ENCODE measurements at regions not wholly inside any gene's neighbourhood (a gene's known extent, or its start where the extent isn't known, plus 50 kb on each side); places are given as distances from the start of the nearest gene placed in this dataset.

GRCh38 chr1:212528501-212528900 is 80.1 kb upstream of the ATF3 start:
- TF ChIP-seq EZH2phosphoT487 (IDR thresholded peaks at IDR 0.05; ENCODE audit: insufficient read depth, low read depth), result no peak
- no peak for TF ChIP-seq EZH2 (IDR thresholded peaks at IDR 0.05; ENCODE audit: insufficient read depth, poor library complexity, severe bottlenecking)
